Adrenal gland (tissue), 9 donors: ENCODE measurements at regions not wholly inside any gene's neighbourhood (a gene's known extent, or its start where the extent isn't known, plus 50 kb on each side); places are given as distances from the start of the nearest gene placed in this dataset.

Experiments
- DNase-seq, 7 donors: peaks; one replicate each; pipeline ENCODE4 v3.0.0-alpha.2; 2019 to 2020
- H3K27ac ChIP-seq, 5 donors: fragments of 200-600 bp; sonication (generic) in 4 of 5; 1 replicate in 3 of 5; 2 replicates in 2 of 5; pipeline versions ENCODE4 v1.5.1 to v1.8.0; 2016 to 2020; ENCODE audit warnings: mild to moderate bottlenecking in 1 of 5
- H3K27me3 ChIP-seq: fragments of 200-600 bp; 2 replicates; pipeline ENCODE4 v1.8.0; 2021
- H3K36me3 ChIP-seq, 2 donors: fragments of 200-600 bp; replicated peaks in 1 of 2; 1 replicate in 1 of 2; 2 replicates in 1 of 2; pipeline versions ENCODE4 v1.5.1 to v1.8.0; 2018 to 2022
- H3K4me1 ChIP-seq, 2 donors: fragments of 200-600 bp; replicated peaks in 1 of 2; 1 replicate in 1 of 2; 2 replicates in 1 of 2; pipeline versions ENCODE4 v1.5.1 to v1.8.0; 2018 to 2021
- H3K4me3 ChIP-seq, 4 donors: fragments of 200-600 bp; sonication (generic) in 3 of 4; one replicate each; pipeline ENCODE4 v1.5.1; 2016 to 2018
- H3K9me3 ChIP-seq, 3 donors: fragments of 200-600 bp; sonication (generic) in 1 of 3; replicated peaks in 1 of 3; 1 replicate in 2 of 3; 2 replicates in 1 of 3; pipeline versions ENCODE4 v1.5.1 to v1.8.0; 2016 to 2021
- POLR2A ChIP-seq, 2 donors: fragments of 450-650 bp; IDR thresholded peaks; one replicate each; pipeline ENCODE4 v1.6.1; 2017; ENCODE audit warnings: antibody characterized with exemption in 2 of 2, mild to moderate bottlenecking in 2 of 2, moderate library complexity in 1 of 2
- WGBS, 4 donors: extraction: QIAGEN DNeasy Blood & Tissue Kit in 2 of 4; methylation state at CpG; one replicate each; pipeline versions ENCODE4 v1.1.5 to v1.1.7; 2013 to 2017; 5-methylcytosine and 5-hydroxymethylcytosine counted together
- intact Hi-C, 2 donors: fragments of 100-400 bp; cut with DNase I; formaldehyde crosslinking; loops; one replicate each; pipeline versions ENCODE4 v1.14.1 to v1.15.0; 2022 to 2023
- TF ChIP-seq, protein P1 (sequence below), 6 experiments: fragments of 450-650 bp in 4 of 6; fragments of 200-600 bp in 2 of 6; sonication (generic) in 1 of 6; IDR thresholded peaks; 1 replicate in 5 of 6; 2 replicates in 1 of 6; pipeline versions ENCODE4 v1.5.1 to v1.8.0; 2016 to 2021; ENCODE audit warnings: antibody characterized with exemption in 6 of 6, mild to moderate bottlenecking in 2 of 6, moderate library complexity in 1 of 6
- donor health status: healthy with polysubstance abuse.
- donor health status: Bipolar disorder and iron deficiency.
- donor health status: DM: yes; HTN: yes; CAD: no.
- donor health status: DM: no; HTN: no; CAD: no.
- donor health status: DM: no; HTN: no; CAD: no.

GRCh38 chr10:3225561-3225960 lies 53.0 kb upstream of the PITRM1 start:
- no peak for DNase-seq
- Histone ChIP-seq H3K4me3 (no peak overlapping the region), H3K9me3 (no peaks in the 10 kb centered on the region), H3K27ac (no peak overlapping the region), H3K36me3 (no peaks in the 10 kb centered on the region), H3K27me3 (no peaks in the 10 kb centered on the region), H3K4me1 (no peaks in the 10 kb centered on the region)
- TF ChIP-seq, protein P1, sequence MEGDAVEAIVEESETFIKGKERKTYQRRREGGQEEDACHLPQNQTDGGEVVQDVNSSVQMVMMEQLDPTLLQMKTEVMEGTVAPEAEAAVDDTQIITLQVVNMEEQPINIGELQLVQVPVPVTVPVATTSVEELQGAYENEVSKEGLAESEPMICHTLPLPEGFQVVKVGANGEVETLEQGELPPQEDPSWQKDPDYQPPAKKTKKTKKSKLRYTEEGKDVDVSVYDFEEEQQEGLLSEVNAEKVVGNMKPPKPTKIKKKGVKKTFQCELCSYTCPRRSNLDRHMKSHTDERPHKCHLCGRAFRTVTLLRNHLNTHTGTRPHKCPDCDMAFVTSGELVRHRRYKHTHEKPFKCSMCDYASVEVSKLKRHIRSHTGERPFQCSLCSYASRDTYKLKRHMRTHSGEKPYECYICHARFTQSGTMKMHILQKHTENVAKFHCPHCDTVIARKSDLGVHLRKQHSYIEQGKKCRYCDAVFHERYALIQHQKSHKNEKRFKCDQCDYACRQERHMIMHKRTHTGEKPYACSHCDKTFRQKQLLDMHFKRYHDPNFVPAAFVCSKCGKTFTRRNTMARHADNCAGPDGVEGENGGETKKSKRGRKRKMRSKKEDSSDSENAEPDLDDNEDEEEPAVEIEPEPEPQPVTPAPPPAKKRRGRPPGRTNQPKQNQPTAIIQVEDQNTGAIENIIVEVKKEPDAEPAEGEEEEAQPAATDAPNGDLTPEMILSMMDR (IDR thresholded peaks at IDR 0.05) = no peak
- no peak for TF ChIP-seq POLR2A (IDR thresholded peaks at IDR 0.05)
- intact Hi-C loops = no loop called here
- 59 to 77% (median 66%) methylated on average over 3 of the region's 3 CpGs for WGBS, 4 donors

DNA sequence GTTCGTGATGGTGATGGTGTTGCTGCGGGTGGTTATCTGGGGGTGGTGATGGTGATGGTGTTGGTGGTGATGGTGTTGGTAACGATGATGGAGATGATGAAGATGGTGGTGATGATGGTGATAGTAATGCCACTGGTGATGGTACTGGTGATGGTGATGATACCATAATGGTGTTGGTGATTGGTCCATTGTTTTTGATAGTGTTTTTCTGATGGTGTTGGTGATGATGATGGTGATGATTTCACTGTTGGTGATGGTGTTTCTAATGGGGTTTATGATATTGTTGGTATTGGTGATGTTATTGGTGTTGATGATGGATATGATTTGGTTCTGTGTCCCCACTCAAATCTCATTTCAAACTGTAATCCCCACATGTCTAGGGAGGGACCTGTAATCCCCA lies 51.7 kb upstream of the PITRM1 start:
- H3K27me3 ChIP-seq = no peaks in the 10 kb centered on the region
- intact Hi-C loops = no loop called here
- 79 to 94% (median 83%) methylated on average over 3 of the region's 3 CpGs for WGBS, 4 donors
- no peak overlapping the region for H3K4me3 ChIP-seq
- DNase-seq = no peak
- TF ChIP-seq, protein P1 (IDR thresholded peaks at IDR 0.05) = no peak
- no peak for TF ChIP-seq POLR2A (IDR thresholded peaks at IDR 0.05)
- no peaks in the 10 kb centered on the region for H3K9me3 ChIP-seq
- H3K36me3 ChIP-seq = no peaks in the 10 kb centered on the region
- H3K27ac ChIP-seq = no peak overlapping the region
- no peaks in the 10 kb centered on the region for H3K4me1 ChIP-seq

DNA sequence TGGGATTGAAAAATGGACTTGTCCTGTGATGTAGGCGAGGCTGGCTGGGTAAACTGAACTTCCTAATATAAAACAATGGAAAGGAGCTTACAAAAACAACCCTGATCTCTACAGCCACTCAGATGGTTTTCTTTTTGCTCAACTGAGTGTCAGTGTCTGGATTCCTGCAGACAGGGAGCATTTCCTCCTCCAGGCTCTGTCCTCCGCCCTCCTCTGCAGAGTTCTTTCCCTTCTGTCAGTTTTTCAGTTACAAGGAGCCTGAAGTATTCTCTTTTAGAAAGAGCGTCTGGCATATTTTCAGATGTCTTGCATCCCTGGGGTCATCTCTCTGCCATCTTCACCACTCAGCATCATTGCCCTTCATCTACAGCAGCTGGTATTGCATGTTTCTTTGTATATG lies 50.0 kb upstream of the PITRM1 start:
- intact Hi-C loops = no loop called here
- WGBS, 4 donors = 53 to 61% (median 59%) methylated on average over 3 of the region's 3 CpGs
- H3K27me3 ChIP-seq = no peaks in the 10 kb centered on the region
- H3K4me1 ChIP-seq = no peaks in the 10 kb centered on the region
- H3K36me3 ChIP-seq = no peaks in the 10 kb centered on the region
- no peak overlapping the region for H3K27ac ChIP-seq
- DNase-seq = no peak
- H3K9me3 ChIP-seq = no peaks in the 10 kb centered on the region
- H3K4me3 ChIP-seq = no peak overlapping the region
- no peak for TF ChIP-seq POLR2A (IDR thresholded peaks at IDR 0.05)
- TF ChIP-seq, protein P1 (IDR thresholded peaks at IDR 0.05) = no peak
